ENCODE measurements at regions not wholly inside any gene's neighbourhood (a gene's known extent, or its start where the extent isn't known, plus 50 kb on each side); places are given as distances from the start of the nearest gene placed in this dataset.

- Histone ChIP-seq H2AFZ (ENCODE audit: low read length) (no peak overlapping the region), H3F3A (ENCODE audit: low read depth) (peaks cover 8% of the 10 kb centered on the region; the same call in 1 of the 2 replicates), H3K9me3 (ENCODE audit: insufficient read depth, low read depth, low read length) (no peaks in the 10 kb centered on the region), H3K4me2 (ENCODE audit: low read depth, low read length, poor library complexity, severe bottlenecking) (no peak overlapping the region), H4K20me1 (ENCODE audit: insufficient read depth, low read length, poor library complexity, severe bottlenecking) (peaks cover 97% of the 10 kb centered on the region), H3K9me2 (replicated peaks; ENCODE audit: low read depth, low read length) (no peaks in the 10 kb centered on the region), H3K4me1 (ENCODE audit: insufficient read depth, low read length, poor library complexity, severe bottlenecking) (peaks cover 19% of the 10 kb centered on the region), H3K27me3 (ENCODE audit: insufficient read depth, low read length, poor library complexity, severe bottlenecking) (no peaks in the 10 kb centered on the region), H3K36me3 (ENCODE audit: insufficient read depth, low read length) (peaks cover 49% of the 10 kb centered on the region), H3K79me2 (ENCODE audit: insufficient read depth, low read length) (peaks cover 100% of the 10 kb centered on the region), H3K9ac (ENCODE audit: low read depth, low read length, poor library complexity, severe bottlenecking) (no peak overlapping the region), H3K4me3 (ENCODE audit: low read length, poor library complexity, severe bottlenecking) (no peak overlapping the region)
- TF ChIP-seq CTCF (conservative IDR thresholded peaks at IDR 0.05; ENCODE audit: low read length), result no peak
- TF ChIP-seq EZH2phosphoT487 (IDR thresholded peaks at IDR 0.05; ENCODE audit: borderline replicate concordance), result no peak
These were observed 144.9 kb downstream of the SOX4 start for GRCh38 chr6:21738180-21739094.

- Histone ChIP-seq H3K4me3 (ENCODE audit: low read length, poor library complexity, severe bottlenecking) (no peak overlapping the region), H4K20me1 (ENCODE audit: insufficient read depth, low read length, poor library complexity, severe bottlenecking) (peaks cover 96% of the 10 kb centered on the region), H3K4me1 (ENCODE audit: insufficient read depth, low read length, poor library complexity, severe bottlenecking) (peaks cover 19% of the 10 kb centered on the region), H2AFZ (ENCODE audit: low read length) (no peak overlapping the region), H3K4me2 (ENCODE audit: low read depth, low read length, poor library complexity, severe bottlenecking) (no peak overlapping the region), H3K27me3 (ENCODE audit: insufficient read depth, low read length, poor library complexity, severe bottlenecking) (no peaks in the 10 kb centered on the region), H3F3A (ENCODE audit: low read depth) (peaks cover 8% of the 10 kb centered on the region; the same call in 1 of the 2 replicates), H3K79me2 (ENCODE audit: insufficient read depth, low read length) (peaks cover 100% of the 10 kb centered on the region), H3K36me3 (ENCODE audit: insufficient read depth, low read length) (peaks cover 48% of the 10 kb centered on the region; the same call in 1 of the 2 replicates), H3K9me2 (replicated peaks; ENCODE audit: low read depth, low read length) (no peaks in the 10 kb centered on the region), H3K9me3 (ENCODE audit: insufficient read depth, low read depth, low read length) (no peaks in the 10 kb centered on the region), H3K9ac (ENCODE audit: low read depth, low read length, poor library complexity, severe bottlenecking) (no peak overlapping the region)
- TF ChIP-seq CTCF (conservative IDR thresholded peaks at IDR 0.05; ENCODE audit: low read length) (no peak), EZH2phosphoT487 (IDR thresholded peaks at IDR 0.05; ENCODE audit: borderline replicate concordance) (no peak)
These were observed 145.7 kb downstream of the SOX4 start for GRCh38 chr6:21739241-21739640.

- TF ChIP-seq EZH2phosphoT487 (IDR thresholded peaks at IDR 0.05; ENCODE audit: borderline replicate concordance) (no peak), CTCF (conservative IDR thresholded peaks at IDR 0.05; ENCODE audit: low read length) (no peak)
- peaks cover 51% of the 10 kb centered on the region; the same call in 1 of the 2 replicates for H3K36me3 ChIP-seq (ENCODE audit: insufficient read depth, low read length)
- H3K9me3 ChIP-seq (ENCODE audit: insufficient read depth, low read depth, low read length), result no peaks in the 10 kb centered on the region
- no peak overlapping the region for H3K4me3 ChIP-seq (ENCODE audit: low read length, poor library complexity, severe bottlenecking)
- no peak overlapping the region for H2AFZ ChIP-seq (ENCODE audit: low read length)
- no peaks in the 10 kb centered on the region for H3K27me3 ChIP-seq (ENCODE audit: insufficient read depth, low read length, poor library complexity, severe bottlenecking)
- H3F3A ChIP-seq (ENCODE audit: low read depth), result peaks cover 8% of the 10 kb centered on the region; the same call in 1 of the 2 replicates
- H3K4me1 ChIP-seq (ENCODE audit: insufficient read depth, low read length, poor library complexity, severe bottlenecking), result peaks cover 19% of the 10 kb centered on the region
- H3K4me2 ChIP-seq (ENCODE audit: low read depth, low read length, poor library complexity, severe bottlenecking), result no peak overlapping the region
- no peaks in the 10 kb centered on the region for H3K9me2 ChIP-seq (replicated peaks; ENCODE audit: low read depth, low read length)
- peaks cover 100% of the 10 kb centered on the region for H3K79me2 ChIP-seq (ENCODE audit: insufficient read depth, low read length)
- no peak overlapping the region for H3K9ac ChIP-seq (ENCODE audit: low read depth, low read length, poor library complexity, severe bottlenecking)
- peaks cover 98% of the 10 kb centered on the region for H4K20me1 ChIP-seq (ENCODE audit: insufficient read depth, low read length, poor library complexity, severe bottlenecking)
These were observed 146.3 kb downstream of the SOX4 start for GRCh38 chr6:21739838-21740237.

Data from Loucy (cell line).